K562 (cell line): ENCODE measurements at regions not wholly inside any gene's neighbourhood (a gene's known extent, or its start where the extent isn't known, plus 50 kb on each side); places are given as distances from the start of the nearest gene placed in this dataset.

ENCODE experiments used
- POLR2A ChIP-seq: fragments of 450-650 bp; conservative IDR thresholded peaks from 2 replicates; pipeline ENCODE4 v1.6.1; 2016
- TF ChIP-seq, protein P1 (sequence below), 3 experiments: IDR thresholded peaks in 2 of 3; conservative IDR thresholded peaks in 1 of 3; 2 replicates each; pipeline ENCODE4 v1.5.1; 2011 to 2012; ENCODE audit warnings: low read length in 3 of 3, mild to moderate bottlenecking in 3 of 3, control low read depth in 2 of 3, improper control_type of control experiment in 1 of 3, inconsistent platforms in 1 of 3, low read depth in 1 of 3, mixed read lengths in 1 of 3, moderate library complexity in 1 of 3; ENCODE audit not compliant: insufficient read depth in 2 of 3

DNA sequence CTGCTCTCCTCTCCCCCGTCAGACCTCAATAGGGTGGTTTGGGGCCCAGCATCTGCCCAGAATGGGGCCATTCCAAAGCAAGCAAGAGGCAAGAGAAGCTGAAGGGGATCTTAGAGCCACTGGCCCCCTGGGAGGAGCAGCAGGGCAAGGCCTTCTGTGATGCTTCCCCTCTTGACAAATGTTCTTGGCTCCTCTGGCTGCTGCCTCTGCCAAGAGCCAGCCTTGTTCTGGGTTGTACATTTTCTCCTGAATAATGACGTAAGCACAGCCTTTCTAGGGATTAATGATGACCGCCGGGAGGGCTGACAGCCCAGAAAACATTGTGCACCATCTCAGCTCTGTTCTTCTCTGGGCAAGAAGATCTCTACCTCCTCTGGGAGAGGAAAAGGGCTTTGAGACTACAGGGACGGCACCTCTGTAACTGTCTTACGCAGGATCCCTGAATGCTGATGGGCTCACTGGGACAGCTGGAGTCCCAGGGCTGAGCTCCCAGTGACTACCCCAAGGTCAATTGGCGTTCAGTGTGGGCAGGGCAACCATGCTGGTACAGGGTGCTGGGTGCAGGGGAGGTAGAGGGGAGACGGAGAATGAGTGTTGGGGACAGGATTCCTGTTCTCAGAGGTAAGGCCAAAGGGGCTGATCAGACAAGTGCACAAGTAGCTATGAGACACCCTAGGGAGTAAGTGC lies 253.3 kb downstream of the FAM43A start:
- TF ChIP-seq POLR2A = no peak
- TF ChIP-seq, protein P1, sequence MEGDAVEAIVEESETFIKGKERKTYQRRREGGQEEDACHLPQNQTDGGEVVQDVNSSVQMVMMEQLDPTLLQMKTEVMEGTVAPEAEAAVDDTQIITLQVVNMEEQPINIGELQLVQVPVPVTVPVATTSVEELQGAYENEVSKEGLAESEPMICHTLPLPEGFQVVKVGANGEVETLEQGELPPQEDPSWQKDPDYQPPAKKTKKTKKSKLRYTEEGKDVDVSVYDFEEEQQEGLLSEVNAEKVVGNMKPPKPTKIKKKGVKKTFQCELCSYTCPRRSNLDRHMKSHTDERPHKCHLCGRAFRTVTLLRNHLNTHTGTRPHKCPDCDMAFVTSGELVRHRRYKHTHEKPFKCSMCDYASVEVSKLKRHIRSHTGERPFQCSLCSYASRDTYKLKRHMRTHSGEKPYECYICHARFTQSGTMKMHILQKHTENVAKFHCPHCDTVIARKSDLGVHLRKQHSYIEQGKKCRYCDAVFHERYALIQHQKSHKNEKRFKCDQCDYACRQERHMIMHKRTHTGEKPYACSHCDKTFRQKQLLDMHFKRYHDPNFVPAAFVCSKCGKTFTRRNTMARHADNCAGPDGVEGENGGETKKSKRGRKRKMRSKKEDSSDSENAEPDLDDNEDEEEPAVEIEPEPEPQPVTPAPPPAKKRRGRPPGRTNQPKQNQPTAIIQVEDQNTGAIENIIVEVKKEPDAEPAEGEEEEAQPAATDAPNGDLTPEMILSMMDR (IDR thresholded peaks at IDR 0.05 in 2 of 3, conservative IDR thresholded peaks at IDR 0.05 in 1 of 3; ENCODE audit: insufficient read depth in 2 of 3, low read depth in 1 of 3, low read length in 3 of 3) = no peak
